ENCODE measurements at regions not wholly inside any gene's neighbourhood (a gene's known extent, or its start where the extent isn't known, plus 50 kb on each side); places are given as distances from the start of the nearest gene placed in this dataset.

DNA sequence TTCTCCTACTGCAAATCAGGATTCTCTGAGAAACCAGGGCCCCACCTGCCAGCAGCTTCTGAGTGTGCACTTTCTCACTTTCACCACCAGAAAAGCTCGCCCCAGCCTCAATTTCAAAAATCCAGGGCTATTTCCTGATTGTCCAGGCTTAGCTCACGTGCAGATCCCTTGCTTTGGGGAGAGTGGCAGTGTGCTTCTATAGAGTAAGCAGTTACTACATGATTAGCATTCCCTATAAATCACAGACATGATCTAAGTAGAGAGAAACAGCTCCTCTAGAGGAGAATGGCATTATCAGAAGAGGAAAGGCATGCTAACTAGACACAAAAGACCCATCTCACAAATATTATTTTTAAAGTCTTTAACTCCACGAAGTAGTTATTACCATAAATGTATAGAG lies 456.0 kb upstream of the PKN2 start:
- TF ChIP-seq, protein P1, sequence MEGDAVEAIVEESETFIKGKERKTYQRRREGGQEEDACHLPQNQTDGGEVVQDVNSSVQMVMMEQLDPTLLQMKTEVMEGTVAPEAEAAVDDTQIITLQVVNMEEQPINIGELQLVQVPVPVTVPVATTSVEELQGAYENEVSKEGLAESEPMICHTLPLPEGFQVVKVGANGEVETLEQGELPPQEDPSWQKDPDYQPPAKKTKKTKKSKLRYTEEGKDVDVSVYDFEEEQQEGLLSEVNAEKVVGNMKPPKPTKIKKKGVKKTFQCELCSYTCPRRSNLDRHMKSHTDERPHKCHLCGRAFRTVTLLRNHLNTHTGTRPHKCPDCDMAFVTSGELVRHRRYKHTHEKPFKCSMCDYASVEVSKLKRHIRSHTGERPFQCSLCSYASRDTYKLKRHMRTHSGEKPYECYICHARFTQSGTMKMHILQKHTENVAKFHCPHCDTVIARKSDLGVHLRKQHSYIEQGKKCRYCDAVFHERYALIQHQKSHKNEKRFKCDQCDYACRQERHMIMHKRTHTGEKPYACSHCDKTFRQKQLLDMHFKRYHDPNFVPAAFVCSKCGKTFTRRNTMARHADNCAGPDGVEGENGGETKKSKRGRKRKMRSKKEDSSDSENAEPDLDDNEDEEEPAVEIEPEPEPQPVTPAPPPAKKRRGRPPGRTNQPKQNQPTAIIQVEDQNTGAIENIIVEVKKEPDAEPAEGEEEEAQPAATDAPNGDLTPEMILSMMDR (IDR thresholded peaks at IDR 0.05): no peak
- no peak for TF ChIP-seq POLR2A (IDR thresholded peaks at IDR 0.05)

Measured in lower leg skin (tissue), 3 donors.